ENCODE measurements at regions not wholly inside any gene's neighbourhood (a gene's known extent, or its start where the extent isn't known, plus 50 kb on each side); places are given as distances from the start of the nearest gene placed in this dataset.

- no peak for TF ChIP-seq CTCF (IDR thresholded peaks at IDR 0.05; ENCODE audit: low read depth, low read length)
- no peak for TF ChIP-seq EZH2phosphoT487 (IDR thresholded peaks at IDR 0.05; ENCODE audit: low read depth)
Measured at GRCh38 chrX:39645178-39645895, 452.4 kb downstream of the BCOR start.

Measured in OCI-LY3 (cell line).